Uterus (tissue), 2 donors: ENCODE measurements at regions not wholly inside any gene's neighbourhood (a gene's known extent, or its start where the extent isn't known, plus 50 kb on each side); places are given as distances from the start of the nearest gene placed in this dataset.

Source experiments
- CTCF ChIP-seq, 4 experiments: fragments of 200-600 bp in 2 of 4; fragments of 450-650 bp in 2 of 4; sonication (generic) in 2 of 4; IDR thresholded peaks; one replicate each; pipeline ENCODE4 v1.5.1; 2016 to 2019; ENCODE audit warnings: antibody characterized with exemption in 4 of 4, mild to moderate bottlenecking in 2 of 4, moderate library complexity in 1 of 4
- POLR2A ChIP-seq, 2 donors: fragments of 450-650 bp; IDR thresholded peaks; one replicate each; pipeline ENCODE4 v1.6.1; 2016; ENCODE audit warnings: antibody characterized with exemption in 2 of 2, mild to moderate bottlenecking in 1 of 2, moderate library complexity in 1 of 2

- TF ChIP-seq CTCF (IDR thresholded peaks at IDR 0.05), result no peak
- no peak for TF ChIP-seq POLR2A (IDR thresholded peaks at IDR 0.05)
Measured at GRCh38 chr5:145292278-145292677, 542.9 kb downstream of the PRELID2 start.
